KOPT-K1 (cell line): ENCODE measurements at regions not wholly inside any gene's neighbourhood (a gene's known extent, or its start where the extent isn't known, plus 50 kb on each side); places are given as distances from the start of the nearest gene placed in this dataset.

Experiments used
- H3K27ac ChIP-seq: fragments of 200-600 bp; sonication (generic); 2 replicates; pipeline ENCODE4 v1.5.1; 2016; ENCODE audit warnings: antibody characterized with exemption, mild to moderate bottlenecking, low read depth, low read length; ENCODE audit not compliant: poor library complexity, severe bottlenecking
- H3K36me3 ChIP-seq: fragments of 200-600 bp; sonication (generic); 2 replicates; pipeline ENCODE4 v1.5.1; 2017; ENCODE audit warnings: antibody characterized with exemption, mild to moderate bottlenecking, low read length, moderate library complexity; ENCODE audit not compliant: insufficient read depth
- H3K9me3 ChIP-seq: fragments of 200-600 bp; sonication (generic); 2 replicates; pipeline ENCODE4 v1.5.1; 2017; ENCODE audit warnings: antibody characterized with exemption, low read length, mild to moderate bottlenecking; ENCODE audit not compliant: insufficient read depth, poor library complexity, severe bottlenecking

DNA sequence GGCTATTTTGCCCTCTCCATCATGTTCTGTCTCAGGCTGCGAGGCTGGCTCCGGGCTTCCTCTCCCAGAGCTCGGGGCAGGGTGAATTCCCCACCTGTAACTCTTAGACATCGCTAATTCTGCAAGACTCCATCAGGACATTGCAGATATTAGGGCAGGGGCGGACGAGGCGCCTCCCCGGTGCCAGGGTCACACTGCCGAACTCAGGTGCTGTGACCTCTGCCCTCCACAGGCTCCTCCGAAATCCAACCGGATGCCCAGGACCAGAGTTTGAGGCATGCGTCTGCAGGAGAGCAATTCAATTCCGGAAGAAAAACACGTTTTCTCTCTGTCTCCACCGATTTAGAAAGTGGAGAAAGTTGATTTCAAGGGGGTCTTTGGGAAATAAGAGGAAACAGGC, 542.7 kb downstream of the BRD1 start:
- H3K9me3 ChIP-seq = no peaks in the 10 kb centered on the region
- no peak overlapping the region for H3K27ac ChIP-seq
- H3K36me3 ChIP-seq = no peaks in the 10 kb centered on the region

DNA sequence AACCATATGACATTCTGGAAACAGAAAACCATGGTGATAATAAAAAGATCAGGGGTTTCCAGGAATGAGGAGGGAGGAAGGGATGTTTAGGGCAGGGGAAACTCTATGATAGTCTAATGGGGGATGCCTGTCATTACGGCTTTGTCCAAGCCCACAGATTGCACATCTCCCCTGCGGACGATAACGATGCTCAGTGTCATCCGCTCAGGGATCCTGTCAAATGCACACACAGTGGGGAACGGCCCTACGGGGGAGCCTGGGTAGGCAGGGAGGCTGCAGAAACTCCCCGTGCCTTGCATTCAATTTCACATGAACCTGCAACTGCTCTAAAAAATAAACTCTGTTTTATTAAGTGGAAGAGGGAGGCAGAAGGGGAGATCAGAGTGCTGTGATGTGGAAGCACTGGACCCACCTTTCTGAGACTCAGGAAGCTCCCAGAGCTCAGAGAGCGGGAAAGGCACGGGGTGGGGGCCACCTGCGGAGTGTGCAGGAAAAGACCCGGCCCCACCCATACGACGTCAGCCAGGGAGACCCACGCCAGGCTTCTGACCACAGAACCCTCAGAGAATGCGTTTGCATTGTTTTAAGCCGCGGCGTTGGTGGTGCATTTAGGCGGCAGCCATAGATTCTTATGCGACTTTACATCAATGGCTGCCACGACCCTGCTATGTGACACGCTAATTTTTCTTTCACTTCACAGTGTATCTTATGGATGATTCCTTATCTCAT, 543.5 kb downstream of the BRD1 start:
- H3K27ac ChIP-seq = no peak overlapping the region
- no peaks in the 10 kb centered on the region for H3K9me3 ChIP-seq
- H3K36me3 ChIP-seq = no peaks in the 10 kb centered on the region

DNA sequence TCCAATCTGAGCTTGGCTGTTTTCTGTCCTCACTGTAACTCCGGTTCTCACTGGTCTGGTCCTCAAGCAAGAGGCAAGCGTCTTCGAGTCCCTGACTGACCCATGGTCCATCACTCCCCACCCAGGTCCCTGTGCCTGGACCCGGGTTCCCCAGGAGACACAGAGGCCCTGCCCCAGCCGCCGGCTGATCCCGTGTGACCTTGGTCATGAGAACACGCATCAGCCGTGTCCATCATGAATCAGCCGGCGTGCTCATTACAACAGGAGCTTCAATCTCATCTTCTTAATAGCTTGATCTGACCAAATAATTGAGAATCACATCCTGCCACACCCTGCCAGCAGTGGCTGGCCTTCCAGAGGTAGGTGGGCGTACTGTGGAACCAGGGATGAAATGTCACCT, 545.1 kb downstream of the BRD1 start:
- no peaks in the 10 kb centered on the region for H3K9me3 ChIP-seq
- H3K27ac ChIP-seq = no peak overlapping the region

GRCh38 chr22:49281467-49282340, 546.0 kb downstream of the BRD1 start:
- H3K27ac ChIP-seq = no peak overlapping the region
- H3K36me3 ChIP-seq = no peaks in the 10 kb centered on the region
- no peaks in the 10 kb centered on the region for H3K9me3 ChIP-seq

More for the DNA sequence above, 545.1 kb downstream of the BRD1 start:
- no peaks in the 10 kb centered on the region for H3K36me3 ChIP-seq

GRCh38 chr22:49278340-49278739, 549.3 kb downstream of the BRD1 start:
- Histone ChIP-seq H3K9me3 (no peaks in the 10 kb centered on the region), H3K27ac (no peak overlapping the region)

GRCh38 chr22:49276567-49276966, 551.1 kb downstream of the BRD1 start:
- H3K27ac ChIP-seq = no peak overlapping the region
- H3K9me3 ChIP-seq = no peaks in the 10 kb centered on the region
- H3K36me3 ChIP-seq = no peaks in the 10 kb centered on the region

More at GRCh38 chr22:49278340-49278739, 549.3 kb downstream of the BRD1 start:
- H3K36me3 ChIP-seq = no peaks in the 10 kb centered on the region

DNA sequence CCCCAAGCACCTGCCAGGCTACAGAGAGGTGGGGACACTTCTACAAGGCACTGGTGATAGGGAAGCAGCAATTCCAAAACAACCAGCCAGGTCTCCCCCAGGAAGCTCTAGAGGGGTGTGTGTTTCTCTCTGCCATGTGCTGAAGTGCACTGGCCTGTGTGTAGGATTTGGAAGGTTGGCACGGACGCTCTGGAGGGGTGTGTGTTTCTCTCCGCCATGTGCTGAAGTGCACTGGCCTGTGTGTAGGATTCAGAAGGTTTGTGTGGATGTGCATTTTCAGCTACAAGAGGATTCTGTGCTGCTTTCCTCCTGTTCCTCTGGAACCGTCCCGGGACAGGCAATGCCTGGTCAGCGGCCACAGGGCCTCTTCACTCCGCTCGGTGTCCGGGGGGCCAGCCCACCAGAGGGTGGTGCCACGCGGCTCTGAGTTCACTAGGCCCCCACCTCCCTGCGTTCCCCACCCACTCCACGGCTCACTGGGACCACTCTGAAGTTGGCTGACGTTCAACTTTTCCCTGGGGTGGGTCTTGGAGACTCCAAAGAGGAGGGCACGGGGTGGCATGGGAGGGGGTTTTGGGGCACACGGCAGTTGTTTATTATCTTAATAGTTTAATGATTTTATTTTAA, 552.8 kb downstream of the BRD1 start:
- Histone ChIP-seq H3K36me3 (no peaks in the 10 kb centered on the region), H3K9me3 (no peaks in the 10 kb centered on the region), H3K27ac (no peak overlapping the region)

GRCh38 chr22:49272546-49273125, 555.0 kb downstream of the BRD1 start:
- Histone ChIP-seq H3K9me3 (no peaks in the 10 kb centered on the region), H3K36me3 (no peaks in the 10 kb centered on the region), H3K27ac (no peak overlapping the region)

- no peaks in the 10 kb centered on the region for H3K9me3 ChIP-seq
- H3K36me3 ChIP-seq = no peaks in the 10 kb centered on the region
- H3K27ac ChIP-seq = no peak overlapping the region
Observed at GRCh38 chr22:49271831-49272230, 555.8 kb downstream of the BRD1 start.

GRCh38 chr22:49271369-49271727, 556.3 kb downstream of the BRD1 start:
- Histone ChIP-seq H3K9me3 (no peaks in the 10 kb centered on the region), H3K27ac (no peak overlapping the region), H3K36me3 (no peaks in the 10 kb centered on the region)

DNA sequence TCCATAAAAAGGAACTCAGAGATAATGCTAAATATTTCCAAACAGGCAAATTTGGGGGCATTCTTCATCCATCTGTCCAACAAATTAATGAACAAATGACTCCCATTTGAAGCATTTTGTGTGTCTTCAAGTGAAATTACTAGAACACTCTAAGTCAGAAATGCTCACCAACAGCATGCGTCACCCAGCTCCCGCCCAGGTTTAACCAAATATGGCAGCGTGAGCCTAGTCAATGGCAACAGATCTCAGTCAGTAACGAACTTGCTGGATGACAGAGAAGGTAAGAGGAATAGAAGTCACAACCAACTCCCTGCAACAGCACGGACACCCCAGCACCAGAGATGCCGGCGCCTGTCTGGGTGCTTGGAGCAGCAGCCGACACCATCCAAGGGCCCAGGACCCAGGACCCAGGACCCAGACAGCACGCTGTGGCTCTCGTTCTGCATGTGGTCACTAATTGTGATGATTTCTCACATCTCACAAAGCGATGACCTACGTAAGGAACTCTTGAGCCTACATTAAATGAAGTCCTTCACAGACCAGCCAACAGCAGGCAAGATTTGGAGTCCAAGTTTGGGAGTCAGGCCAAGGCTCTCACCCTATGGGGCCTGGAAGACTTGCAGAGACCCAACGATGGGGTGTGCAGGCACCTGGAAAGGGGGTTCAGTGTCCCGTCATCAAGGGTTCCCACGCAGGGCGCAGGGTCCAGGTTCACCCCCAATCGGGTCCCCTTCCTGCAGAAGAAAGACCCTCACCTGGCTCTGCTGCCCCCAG, 556.9 kb downstream of the BRD1 start:
- H3K27ac ChIP-seq = no peak overlapping the region

DNA sequence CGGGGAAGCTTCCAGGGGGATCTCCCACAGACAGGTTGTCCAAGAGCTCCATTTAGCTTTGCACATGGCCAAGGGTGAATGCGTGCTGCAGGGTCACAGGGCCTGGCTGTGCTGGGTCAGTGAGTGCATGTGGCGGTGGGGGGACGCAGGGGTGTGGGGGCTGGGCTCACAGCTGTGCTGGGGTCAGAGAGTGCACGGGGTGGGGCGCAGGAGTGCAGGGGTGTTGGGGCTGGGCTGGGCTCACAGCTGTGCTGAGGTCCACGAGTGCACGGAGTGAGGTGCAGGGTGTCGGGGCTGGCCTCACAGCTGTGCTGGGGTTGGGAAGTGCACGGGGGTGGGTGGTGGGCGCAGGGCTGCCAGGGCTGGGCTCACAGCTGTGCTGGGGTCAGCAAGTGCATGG, 557.7 kb downstream of the BRD1 start:
- Histone ChIP-seq H3K9me3 (no peaks in the 10 kb centered on the region), H3K27ac (no peak overlapping the region), H3K36me3 (no peaks in the 10 kb centered on the region)

More for the DNA sequence above, 556.9 kb downstream of the BRD1 start:
- H3K9me3 ChIP-seq = no peaks in the 10 kb centered on the region
- no peaks in the 10 kb centered on the region for H3K36me3 ChIP-seq

GRCh38 chr22:49269371-49269770, 558.3 kb downstream of the BRD1 start:
- no peaks in the 10 kb centered on the region for H3K9me3 ChIP-seq
- no peak overlapping the region for H3K27ac ChIP-seq
- no peaks in the 10 kb centered on the region for H3K36me3 ChIP-seq

DNA sequence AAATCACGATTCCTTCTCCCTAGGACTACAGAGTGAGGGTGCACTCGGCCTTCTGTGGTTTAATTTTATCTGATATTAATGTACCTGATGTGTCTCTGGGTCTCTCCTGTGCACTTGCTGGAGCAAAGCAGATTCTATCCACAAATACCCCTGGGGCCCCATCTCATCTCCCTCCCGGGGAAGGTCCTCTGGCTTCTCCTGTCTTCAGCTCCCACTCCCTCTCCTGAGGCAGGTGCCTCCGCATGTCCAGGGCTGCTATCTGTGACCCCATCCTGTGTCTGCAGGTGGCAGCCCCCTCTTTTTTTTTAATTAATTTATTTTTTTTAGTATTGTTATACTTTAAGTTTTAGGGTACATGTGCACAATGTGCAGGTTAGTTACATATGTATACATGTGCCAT, 558.7 kb downstream of the BRD1 start:
- no peaks in the 10 kb centered on the region for H3K36me3 ChIP-seq
- H3K27ac ChIP-seq = no peak overlapping the region
- H3K9me3 ChIP-seq = no peaks in the 10 kb centered on the region
